ENCODE measurements at regions not wholly inside any gene's neighbourhood (a gene's known extent, or its start where the extent isn't known, plus 50 kb on each side); places are given as distances from the start of the nearest gene placed in this dataset.
A peak's percentile ranks its signal among the peaks of the same experiment; 100 is the strongest.

DNA sequence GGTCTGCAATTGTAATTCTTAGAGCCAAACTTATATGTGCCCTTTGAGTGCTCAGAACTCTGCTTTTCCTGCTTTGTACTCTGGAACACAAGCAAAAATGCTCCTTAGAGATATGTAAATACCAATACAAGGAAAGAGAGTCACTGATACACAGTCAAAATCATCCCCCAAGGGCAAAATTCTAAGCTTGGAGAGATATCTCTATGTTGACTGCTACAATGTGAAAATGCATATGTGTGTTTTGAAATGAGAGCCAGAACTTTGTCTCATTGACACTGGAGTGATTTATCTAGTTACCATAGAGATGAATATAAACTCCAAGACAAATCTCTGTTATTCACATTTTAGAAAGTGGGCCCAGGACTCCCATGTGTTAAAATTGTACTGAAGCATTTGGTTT lies 494.8 kb upstream of the SLITRK1 start:
- no peak overlapping the region for H3K4me3 ChIP-seq (ENCODE audit: low read length)
- H3K36me3 ChIP-seq (ENCODE audit: insufficient read depth, low read length): no peaks in the 10 kb centered on the region
- H2AFZ ChIP-seq (ENCODE audit: low read depth, low read length): peak overlapping the region; percentile 32
- H3K9me3 ChIP-seq (ENCODE audit: low read length): no peaks in the 10 kb centered on the region
- H3K27me3 ChIP-seq (ENCODE audit: insufficient read depth, low read length): no peaks in the 10 kb centered on the region
- H3K4me1 ChIP-seq (ENCODE audit: insufficient read depth, low read length): peaks cover 5% of the 10 kb centered on the region

DNA sequence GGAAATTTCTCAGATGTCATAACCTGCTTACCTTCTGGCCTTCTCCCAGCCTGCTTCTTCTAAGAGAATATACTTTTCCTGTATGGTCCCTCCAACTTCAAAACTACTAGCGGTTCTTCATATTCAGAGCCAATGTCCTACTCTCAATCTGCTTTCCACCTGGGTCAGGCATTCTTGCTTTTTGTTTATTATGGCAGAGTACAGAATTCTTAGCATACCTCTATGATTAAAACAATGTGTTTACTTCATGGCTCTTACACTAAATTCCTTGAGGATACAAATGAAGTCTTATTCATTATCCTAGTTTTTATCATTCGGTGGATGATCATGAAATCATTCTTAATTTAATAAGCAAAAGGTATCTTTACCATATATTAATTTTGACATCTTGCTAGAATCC lies 484.2 kb upstream of the SLITRK1 start:
- Histone ChIP-seq H3K4me3 (ENCODE audit: low read length) (no peak overlapping the region), H3K4me1 (ENCODE audit: insufficient read depth, low read length) (no peaks in the 10 kb centered on the region), H3K27me3 (ENCODE audit: insufficient read depth, low read length) (no peaks in the 10 kb centered on the region), H3K36me3 (ENCODE audit: insufficient read depth, low read length) (no peaks in the 10 kb centered on the region), H2AFZ (ENCODE audit: low read depth, low read length) (no peak overlapping the region), H3K9me3 (ENCODE audit: low read length) (no peaks in the 10 kb centered on the region)

DNA sequence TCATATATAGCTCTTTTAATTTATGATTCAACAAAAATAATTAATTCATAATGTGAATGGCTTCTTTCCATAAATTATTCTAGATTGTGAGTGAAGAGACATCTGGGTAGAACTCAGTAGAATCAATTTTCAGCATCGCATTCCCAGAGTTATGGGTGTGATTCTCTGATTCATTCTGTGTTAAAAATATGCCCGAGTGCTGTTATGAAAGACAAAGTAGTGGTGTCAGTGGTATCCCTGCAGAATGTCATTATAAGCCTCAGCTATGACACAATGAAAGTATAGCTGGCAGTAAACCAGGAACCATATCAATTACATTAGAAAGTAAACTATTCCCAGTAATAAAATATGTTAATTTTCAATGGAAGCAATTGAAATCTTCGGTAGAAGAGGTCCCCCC lies 480.5 kb upstream of the SLITRK1 start:
- Histone ChIP-seq H3K9me3 (ENCODE audit: low read length) (no peaks in the 10 kb centered on the region), H3K4me3 (ENCODE audit: low read length) (no peak overlapping the region), H3K4me1 (ENCODE audit: insufficient read depth, low read length) (no peaks in the 10 kb centered on the region), H2AFZ (ENCODE audit: low read depth, low read length) (no peak overlapping the region), H3K27me3 (ENCODE audit: insufficient read depth, low read length) (no peaks in the 10 kb centered on the region), H3K36me3 (ENCODE audit: insufficient read depth, low read length) (no peaks in the 10 kb centered on the region)

DNA sequence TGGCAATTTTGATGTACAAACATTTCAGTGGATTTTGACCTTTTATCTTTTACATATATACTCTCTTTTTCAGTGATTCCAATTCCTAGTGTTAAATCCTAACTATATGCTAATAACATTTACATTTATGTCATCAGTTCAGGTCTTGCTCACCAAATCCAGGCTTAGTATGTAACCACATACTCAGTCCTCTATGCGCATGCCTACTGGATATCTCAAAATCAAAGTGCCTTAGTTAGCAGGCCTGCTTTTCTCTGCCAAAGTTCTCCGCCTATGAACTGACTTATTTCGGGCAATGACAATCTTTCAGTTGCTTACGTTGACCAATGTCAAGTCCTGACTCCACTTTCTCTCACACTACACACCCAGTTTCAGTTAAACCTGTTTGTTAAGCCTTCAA lies 478.5 kb upstream of the SLITRK1 start:
- no peaks in the 10 kb centered on the region for H3K36me3 ChIP-seq (ENCODE audit: insufficient read depth, low read length)
- H2AFZ ChIP-seq (ENCODE audit: low read depth, low read length): no peak overlapping the region
- H3K4me1 ChIP-seq (ENCODE audit: insufficient read depth, low read length): no peaks in the 10 kb centered on the region
- no peak overlapping the region for H3K4me3 ChIP-seq (ENCODE audit: low read length)
- H3K9me3 ChIP-seq (ENCODE audit: low read length): no peaks in the 10 kb centered on the region
- no peaks in the 10 kb centered on the region for H3K27me3 ChIP-seq (ENCODE audit: insufficient read depth, low read length)

DNA sequence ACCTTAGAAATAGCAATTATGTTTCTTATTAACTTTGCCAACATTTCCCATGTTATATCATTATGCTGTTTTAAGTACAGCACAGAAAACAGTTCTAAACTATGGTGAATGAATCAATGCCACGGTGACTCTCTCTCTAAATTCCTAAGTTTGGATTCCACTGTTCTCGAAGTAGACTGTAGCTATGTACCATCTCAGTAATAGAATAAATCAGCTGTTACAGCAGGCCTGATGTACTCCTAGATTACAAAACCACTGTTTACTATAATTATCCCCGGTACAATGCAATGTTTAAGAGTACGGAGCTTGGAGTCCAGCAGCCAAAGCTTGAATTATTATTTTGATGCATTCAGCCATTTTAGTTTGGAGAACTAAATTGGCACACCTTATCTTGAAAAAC lies 476.3 kb upstream of the SLITRK1 start:
- Histone ChIP-seq H2AFZ (ENCODE audit: low read depth, low read length) (no peak overlapping the region), H3K4me1 (ENCODE audit: insufficient read depth, low read length) (no peaks in the 10 kb centered on the region), H3K27me3 (ENCODE audit: insufficient read depth, low read length) (no peaks in the 10 kb centered on the region), H3K4me3 (ENCODE audit: low read length) (no peak overlapping the region), H3K9me3 (ENCODE audit: low read length) (no peaks in the 10 kb centered on the region), H3K36me3 (ENCODE audit: insufficient read depth, low read length) (no peaks in the 10 kb centered on the region)

DNA sequence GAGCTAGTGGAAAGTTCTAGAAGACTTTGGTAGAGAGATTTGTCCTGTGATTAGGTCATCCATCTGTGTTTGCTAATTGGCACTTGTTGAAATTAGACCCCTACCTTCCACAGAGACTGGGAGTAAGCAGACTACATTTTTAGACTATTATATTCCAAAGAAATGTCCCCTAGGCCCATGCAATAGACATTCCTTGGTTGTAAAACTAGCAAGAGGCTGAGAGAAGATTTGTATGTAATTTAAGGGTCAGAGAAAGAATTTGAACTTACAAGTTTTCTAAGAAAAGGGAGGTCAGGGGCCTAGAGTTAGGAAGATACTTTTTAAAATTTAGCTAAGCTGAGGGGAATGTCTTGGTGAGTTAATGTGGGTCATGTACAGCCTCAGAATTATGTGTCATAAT lies 470.7 kb upstream of the SLITRK1 start:
- no peaks in the 10 kb centered on the region for H3K9me3 ChIP-seq (ENCODE audit: low read length)
- H3K27me3 ChIP-seq (ENCODE audit: insufficient read depth, low read length): no peaks in the 10 kb centered on the region
- H3K4me1 ChIP-seq (ENCODE audit: insufficient read depth, low read length): peaks cover 7% of the 10 kb centered on the region
- H3K36me3 ChIP-seq (ENCODE audit: insufficient read depth, low read length): no peaks in the 10 kb centered on the region
- H3K4me3 ChIP-seq (ENCODE audit: low read length): no peak overlapping the region
- H2AFZ ChIP-seq (ENCODE audit: low read depth, low read length): no peak overlapping the region

DNA sequence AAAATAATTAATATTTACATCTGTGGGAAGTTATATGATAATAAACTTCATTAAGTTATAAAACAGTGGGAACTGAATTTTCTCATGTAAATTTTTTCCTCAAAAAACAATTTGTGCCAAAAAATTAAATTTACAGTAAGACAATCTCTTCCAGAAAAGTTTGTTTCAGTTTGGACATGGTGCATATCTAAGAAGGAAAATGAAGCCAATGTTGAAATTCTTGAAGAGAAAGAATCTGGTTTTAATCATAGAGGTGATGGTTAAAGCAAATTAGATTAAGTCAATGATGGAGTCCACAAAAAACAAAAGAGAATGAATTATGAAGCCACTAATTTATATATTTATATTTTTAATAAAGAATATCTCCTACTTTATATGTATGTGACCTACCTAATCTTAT lies 457.2 kb upstream of the SLITRK1 start:
- peaks cover 6% of the 10 kb centered on the region for H3K4me1 ChIP-seq (ENCODE audit: insufficient read depth, low read length)
- no peaks in the 10 kb centered on the region for H3K9me3 ChIP-seq (ENCODE audit: low read length)
- no peaks in the 10 kb centered on the region for H3K36me3 ChIP-seq (ENCODE audit: insufficient read depth, low read length)
- no peak overlapping the region for H3K4me3 ChIP-seq (ENCODE audit: low read length)
- no peak overlapping the region for H2AFZ ChIP-seq (ENCODE audit: low read depth, low read length)
- no peaks in the 10 kb centered on the region for H3K27me3 ChIP-seq (ENCODE audit: insufficient read depth, low read length)

DNA sequence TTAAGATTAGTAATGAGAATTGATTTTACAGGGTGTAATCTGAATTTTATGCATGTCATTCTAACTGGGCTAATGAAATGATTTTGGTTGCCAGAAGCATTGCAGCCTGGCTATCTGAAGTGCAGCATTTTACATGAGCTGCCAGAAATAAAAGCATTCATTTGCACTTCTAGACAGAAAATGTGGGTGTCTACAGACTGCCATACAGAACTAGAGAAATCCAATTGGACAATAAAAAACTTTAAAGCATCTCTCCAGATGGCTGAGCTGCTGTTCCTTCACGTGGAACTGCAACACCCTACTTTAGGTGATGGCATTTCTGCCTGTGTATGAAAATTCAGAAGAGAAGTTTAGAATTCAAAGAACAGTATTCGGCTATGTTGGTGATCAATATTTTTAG lies 450.1 kb upstream of the SLITRK1 start:
- H3K36me3 ChIP-seq (ENCODE audit: insufficient read depth, low read length): no peaks in the 10 kb centered on the region
- no peaks in the 10 kb centered on the region for H3K27me3 ChIP-seq (ENCODE audit: insufficient read depth, low read length)
- no peaks in the 10 kb centered on the region for H3K9me3 ChIP-seq (ENCODE audit: low read length)
- H3K4me3 ChIP-seq (ENCODE audit: low read length): no peak overlapping the region
- peaks cover 6% of the 10 kb centered on the region for H3K4me1 ChIP-seq (ENCODE audit: insufficient read depth, low read length)
- no peak overlapping the region for H2AFZ ChIP-seq (ENCODE audit: low read depth, low read length)

DNA sequence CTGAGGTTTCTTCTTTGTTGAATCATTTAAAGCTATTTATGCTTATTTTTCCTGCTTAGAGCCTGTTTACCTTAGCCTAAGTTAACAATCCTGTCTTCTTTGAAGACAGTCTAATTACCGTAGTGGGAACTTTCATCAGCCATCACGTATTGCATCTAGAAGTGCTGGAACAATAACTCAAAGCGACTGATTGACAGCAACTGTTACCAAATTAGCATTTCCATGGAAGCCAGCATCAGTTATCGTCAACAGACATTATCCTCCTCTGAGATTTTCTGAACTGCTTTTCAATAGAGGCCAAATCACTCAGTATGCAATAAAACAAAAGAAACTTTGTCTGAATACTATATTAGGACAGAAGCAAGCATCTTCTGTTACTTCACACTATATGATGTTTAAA lies 433.3 kb upstream of the SLITRK1 start:
- Histone ChIP-seq H3K36me3 (ENCODE audit: insufficient read depth, low read length) (no peaks in the 10 kb centered on the region), H3K4me1 (ENCODE audit: insufficient read depth, low read length) (peaks cover 39% of the 10 kb centered on the region), H3K27me3 (ENCODE audit: insufficient read depth, low read length) (no peaks in the 10 kb centered on the region), H3K9me3 (ENCODE audit: low read length) (no peaks in the 10 kb centered on the region), H3K4me3 (ENCODE audit: low read length) (no peak overlapping the region), H2AFZ (ENCODE audit: low read depth, low read length) (no peak overlapping the region)

DNA sequence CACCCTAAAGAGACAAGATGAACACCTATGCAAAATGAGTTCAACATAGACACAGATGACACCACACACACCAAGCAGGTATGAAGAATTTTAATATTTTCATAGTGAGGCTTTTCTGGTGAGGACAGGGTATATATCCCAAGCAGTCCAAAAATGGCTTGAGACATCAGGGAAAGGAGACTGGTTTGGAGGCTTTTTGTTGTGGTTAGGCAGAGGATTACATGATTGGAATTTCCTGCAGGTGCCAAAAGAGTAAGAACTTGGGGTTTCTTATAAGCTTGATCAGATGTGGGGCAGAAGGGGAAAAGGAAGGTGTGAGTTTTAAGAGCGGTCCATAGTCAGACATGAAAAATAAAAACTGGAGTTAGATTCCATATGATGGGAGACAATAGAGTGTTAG lies 420.8 kb upstream of the SLITRK1 start:
- Histone ChIP-seq H3K4me3 (ENCODE audit: low read length) (no peak overlapping the region), H3K9me3 (ENCODE audit: low read length) (no peaks in the 10 kb centered on the region), H3K4me1 (ENCODE audit: insufficient read depth, low read length) (no peaks in the 10 kb centered on the region), H2AFZ (ENCODE audit: low read depth, low read length) (no peak overlapping the region), H3K27me3 (ENCODE audit: insufficient read depth, low read length) (no peaks in the 10 kb centered on the region), H3K36me3 (ENCODE audit: insufficient read depth, low read length) (no peaks in the 10 kb centered on the region)

DNA sequence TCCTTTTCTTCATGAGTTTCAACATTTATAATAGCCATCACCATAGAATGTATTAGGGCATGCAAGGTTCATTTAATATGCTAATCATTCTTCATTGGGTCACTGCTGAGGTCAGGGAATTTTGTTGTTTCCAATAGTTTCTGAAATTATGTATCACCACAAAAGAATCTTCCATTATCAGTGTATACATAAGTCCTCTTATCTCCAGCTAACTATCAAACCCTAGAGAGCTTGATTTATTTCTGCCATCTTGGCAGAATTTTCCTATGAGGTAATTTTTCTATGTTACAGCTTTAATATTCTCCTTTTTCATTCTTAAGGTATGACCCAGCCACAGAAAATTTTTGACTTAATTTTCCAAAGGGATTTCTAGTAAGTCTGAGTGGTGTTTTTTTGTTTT lies 415.0 kb upstream of the SLITRK1 start:
- Histone ChIP-seq H3K27me3 (ENCODE audit: insufficient read depth, low read length) (no peaks in the 10 kb centered on the region), H2AFZ (ENCODE audit: low read depth, low read length) (peak overlapping the region; percentile 26)

DNA sequence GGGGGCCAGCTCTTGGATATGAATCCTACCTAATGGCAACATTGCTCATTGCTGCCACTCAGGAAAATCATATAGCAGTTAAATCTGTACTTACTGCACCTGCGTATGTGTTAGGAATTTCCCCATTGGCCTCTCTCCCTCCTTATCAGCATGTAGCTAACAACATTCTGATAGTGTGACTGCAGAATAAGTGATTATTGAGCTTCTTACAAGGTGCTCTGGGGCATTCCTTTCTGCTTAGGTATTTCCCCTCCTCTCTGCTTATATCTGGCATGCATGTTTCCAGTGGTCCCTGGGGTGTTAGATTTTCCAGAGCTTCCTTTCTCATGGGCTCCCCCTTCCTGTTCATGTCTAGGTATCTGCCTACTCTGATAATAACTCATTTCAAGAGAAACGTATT lies 414.1 kb upstream of the SLITRK1 start:
- H3K27me3 ChIP-seq (ENCODE audit: insufficient read depth, low read length): no peaks in the 10 kb centered on the region
- no peaks in the 10 kb centered on the region for H3K4me1 ChIP-seq (ENCODE audit: insufficient read depth, low read length)
- H3K9me3 ChIP-seq (ENCODE audit: low read length): no peaks in the 10 kb centered on the region

More for the DNA sequence above, 415.0 kb upstream of the SLITRK1 start:
- H3K9me3 ChIP-seq (ENCODE audit: low read length): no peaks in the 10 kb centered on the region
- H3K36me3 ChIP-seq (ENCODE audit: insufficient read depth, low read length): no peaks in the 10 kb centered on the region
- H3K4me1 ChIP-seq (ENCODE audit: insufficient read depth, low read length): no peaks in the 10 kb centered on the region
- no peak overlapping the region for H3K4me3 ChIP-seq (ENCODE audit: low read length)

DNA sequence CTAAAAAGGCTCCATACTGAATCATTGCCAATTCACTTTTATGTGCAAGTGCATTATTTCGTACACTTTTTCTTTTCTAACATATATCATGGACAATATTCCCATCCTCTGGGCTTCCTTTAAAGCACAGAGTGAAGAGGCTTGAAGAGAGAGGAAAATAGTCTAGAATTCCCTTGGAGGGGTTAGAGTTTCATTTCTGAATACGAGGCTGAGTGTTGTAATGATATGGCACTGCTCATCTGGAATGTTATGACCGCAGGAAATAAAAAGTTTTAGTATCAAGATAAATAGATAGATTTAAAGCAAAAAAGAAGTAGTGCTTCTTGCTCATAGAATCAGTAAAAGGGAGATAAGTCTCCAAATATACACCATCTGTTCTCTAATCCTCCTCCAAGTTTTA lies 412.3 kb upstream of the SLITRK1 start:
- no peaks in the 10 kb centered on the region for H3K9me3 ChIP-seq (ENCODE audit: low read length)
- no peak overlapping the region for H3K4me3 ChIP-seq (ENCODE audit: low read length)
- no peak overlapping the region for H2AFZ ChIP-seq (ENCODE audit: low read depth, low read length)
- no peaks in the 10 kb centered on the region for H3K4me1 ChIP-seq (ENCODE audit: insufficient read depth, low read length)
- no peaks in the 10 kb centered on the region for H3K36me3 ChIP-seq (ENCODE audit: insufficient read depth, low read length)
- H3K27me3 ChIP-seq (ENCODE audit: insufficient read depth, low read length): no peaks in the 10 kb centered on the region

More for the DNA sequence above, 414.1 kb upstream of the SLITRK1 start:
- H2AFZ ChIP-seq (ENCODE audit: low read depth, low read length): peak overlapping the region; percentile 26
- no peaks in the 10 kb centered on the region for H3K36me3 ChIP-seq (ENCODE audit: insufficient read depth, low read length)
- no peak overlapping the region for H3K4me3 ChIP-seq (ENCODE audit: low read length)

DNA sequence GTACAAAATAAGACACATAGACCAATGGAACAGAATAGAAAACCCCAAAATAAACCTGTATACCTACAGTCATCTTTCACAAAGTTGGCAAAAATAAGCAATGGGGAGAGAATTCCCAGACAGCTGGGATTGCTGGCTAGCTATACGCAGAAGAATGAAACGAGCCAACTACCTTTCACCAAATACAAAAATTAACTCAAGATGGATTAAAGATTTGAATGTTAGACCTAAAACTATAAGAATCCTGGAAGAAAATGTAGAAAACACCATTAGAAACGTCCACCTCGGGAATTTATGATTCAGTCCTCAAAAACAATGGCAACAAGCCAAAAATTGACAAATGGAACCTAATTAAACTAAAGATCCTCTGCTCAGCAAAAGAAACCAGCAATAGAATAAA lies 408.1 kb upstream of the SLITRK1 start:
- Histone ChIP-seq H3K4me1 (ENCODE audit: insufficient read depth, low read length) (no peaks in the 10 kb centered on the region), H3K27me3 (ENCODE audit: insufficient read depth, low read length) (no peaks in the 10 kb centered on the region), H2AFZ (ENCODE audit: low read depth, low read length) (no peak overlapping the region), H3K4me3 (ENCODE audit: low read length) (no peak overlapping the region), H3K36me3 (ENCODE audit: insufficient read depth, low read length) (no peaks in the 10 kb centered on the region), H3K9me3 (ENCODE audit: low read length) (no peaks in the 10 kb centered on the region)

Data from neuron (in vitro differentiated cells).